GM23338 (cell line): ENCODE measurements at regions not wholly inside any gene's neighbourhood (a gene's known extent, or its start where the extent isn't known, plus 50 kb on each side); places are given as distances from the start of the nearest gene placed in this dataset.

Source experiments
- ATAC-seq: fragments of 200-7000 bp; cut with Tn5 transposase; 3 replicates; pipeline ENCODE4 v1.9.1; 2020
- DNase-seq: peaks from one replicate; pipeline ENCODE4 v3.0.0-alpha.2; 2015; ENCODE audit warnings: low spot score
- H2AFZ ChIP-seq: fragments of 200-600 bp; sonication (generic); 2 replicates; pipeline ENCODE4 v1.8.0; 2016; ENCODE audit warnings: antibody characterized with exemption, mild to moderate bottlenecking, moderate library complexity
- H3F3A ChIP-seq: fragments of 200-600 bp; sonication (generic); replicated peaks from 2 replicates; pipeline ENCODE4 v1.8.0; 2017; ENCODE audit warnings: antibody characterized with exemption, mixed run types, low read depth
- H3K27ac ChIP-seq: fragments of 200-600 bp; sonication (generic); 2 replicates; pipeline ENCODE4 v1.6.1; 2016; ENCODE audit warnings: low read depth
- H3K27me3 ChIP-seq: fragments of 200-600 bp; sonication (generic); 2 replicates; pipeline ENCODE4 v1.8.0; 2016; ENCODE audit warnings: mild to moderate bottlenecking, mixed run types, moderate library complexity; ENCODE audit not compliant: insufficient read depth
- H3K36me3 ChIP-seq: fragments of 200-600 bp; sonication (generic); 2 replicates; pipeline ENCODE4 v1.8.0; 2016; ENCODE audit warnings: mild to moderate bottlenecking; ENCODE audit not compliant: insufficient read depth
- H3K4me1 ChIP-seq: fragments of 200-600 bp; sonication (generic); 2 replicates; pipeline ENCODE4 v1.8.0; 2016; ENCODE audit warnings: mild to moderate bottlenecking, moderate library complexity; ENCODE audit not compliant: insufficient read depth
- H3K4me2 ChIP-seq: fragments of 200-600 bp; sonication (generic); 2 replicates; pipeline ENCODE4 v1.7.1; 2017; ENCODE audit warnings: mixed run types
- H3K4me3 ChIP-seq: fragments of 200-600 bp; sonication (generic); 2 replicates; pipeline ENCODE4 v1.6.1; 2016; ENCODE audit warnings: mixed run types
- H3K79me2 ChIP-seq: fragments of 200-600 bp; sonication (generic); replicated peaks from 2 replicates; pipeline ENCODE4 v1.8.0; 2017; ENCODE audit warnings: mild to moderate bottlenecking; ENCODE audit not compliant: insufficient read depth
- H3K9me2 ChIP-seq: fragments of 200-600 bp; sonication (generic); 2 replicates; pipeline ENCODE4 v1.8.0; 2017; ENCODE audit not compliant: insufficient read depth
- H4K20me1 ChIP-seq: fragments of 200-600 bp; sonication (generic); replicated peaks from 2 replicates; pipeline ENCODE4 v1.8.0; 2017; ENCODE audit warnings: mild to moderate bottlenecking; ENCODE audit not compliant: insufficient read depth
- H3K27ac Mint-ChIP-seq: 2 replicates; pipeline ENCODE4 v1.8.0; 2020; ENCODE audit warnings: inconsistent platforms, mild to moderate bottlenecking, moderate library complexity, mixed read lengths
- H3K27me3 Mint-ChIP-seq: 3 replicates; pipeline ENCODE4 v1.8.0; 2022; ENCODE audit warnings: low read depth, mild to moderate bottlenecking, moderate library complexity, mixed read lengths, inconsistent platforms; ENCODE audit not compliant: insufficient read depth, poor library complexity
- H3K36me3 Mint-ChIP-seq: 3 replicates; pipeline ENCODE4 v1.8.0; 2021; ENCODE audit warnings: low read depth, mild to moderate bottlenecking, inconsistent platforms, moderate library complexity, mixed read lengths
- H3K4me1 Mint-ChIP-seq: 3 replicates; pipeline ENCODE4 v1.8.0; 2020; ENCODE audit warnings: mild to moderate bottlenecking, inconsistent platforms, mixed read lengths
- H3K4me3 Mint-ChIP-seq: 3 replicates; pipeline ENCODE4 v1.8.0; 2021; ENCODE audit warnings: moderate library complexity, mild to moderate bottlenecking, inconsistent platforms, mixed read lengths
- H3K9me3 Mint-ChIP-seq: 3 replicates; pipeline ENCODE4 v1.8.0; 2020; ENCODE audit warnings: moderate library complexity, mild to moderate bottlenecking, inconsistent platforms, mixed read lengths
- CREB1 ChIP-seq: fragments of 250-450 bp; sonication (Bioruptor Pico); IDR thresholded peaks from 2 replicates; pipeline ENCODE4 v1.5.0; 2020; ENCODE audit warnings: low read depth, mild to moderate bottlenecking, moderate library complexity
- CTCF ChIP-seq, 2 experiments: fragments of 200-600 bp in 1 of 2; sonication (generic) in 1 of 2; conservative IDR thresholded peaks; 2 replicates each; pipeline versions ENCODE4 v1.5.1 to v1.6.1; 2016 to 2017; ENCODE audit warnings: antibody characterized with exemption in 2 of 2, low read depth in 2 of 2, mild to moderate bottlenecking in 2 of 2, moderate library complexity in 1 of 2
- EZH2 ChIP-seq: fragments of 200-600 bp; sonication (generic); IDR thresholded peaks from one replicate; pipeline ENCODE4 v1.8.0; 2017; ENCODE audit warnings: antibody characterized with exemption, mild to moderate bottlenecking, low read depth; ENCODE audit not compliant: unreplicated experiment
- EZH2phosphoT487 ChIP-seq: fragments of 200-600 bp; sonication (generic); IDR thresholded peaks from one replicate; pipeline ENCODE4 v1.8.1; 2018; ENCODE audit warnings: antibody characterized with exemption; ENCODE audit not compliant: unreplicated experiment
- JUNB ChIP-seq: IDR thresholded peaks from one replicate; pipeline ENCODE4 v1.6.1; 2016; ENCODE audit warnings: antibody characterized with exemption; ENCODE audit not compliant: unreplicated experiment
- POLR2AphosphoS5 ChIP-seq: IDR thresholded peaks from 2 replicates; pipeline ENCODE4 v1.6.1; 2016; ENCODE audit warnings: antibody characterized with exemption, low read depth
- STAT1 ChIP-seq: IDR thresholded peaks from one replicate; pipeline ENCODE4 v1.6.1; 2016; ENCODE audit warnings: antibody characterized with exemption; ENCODE audit not compliant: unreplicated experiment
- ZNF114 ChIP-seq: fragments of 250-450 bp; sonication (Bioruptor Pico); IDR thresholded peaks from 2 replicates; pipeline ENCODE4 v1.5.0; 2020; ENCODE audit warnings: mild to moderate bottlenecking, moderate library complexity
- ZNF331 ChIP-seq: fragments of 250-450 bp; sonication (Bioruptor Pico); IDR thresholded peaks from 2 replicates; pipeline ENCODE4 v1.5.0; 2020; ENCODE audit warnings: low read depth, mild to moderate bottlenecking, moderate library complexity
- TF ChIP-seq, protein P1 (sequence below): IDR thresholded peaks from one replicate; pipeline ENCODE4 v1.6.1; 2018; ENCODE audit warnings: antibody characterized with exemption; ENCODE audit not compliant: unreplicated experiment
- TF ChIP-seq, protein P2 (sequence below): IDR thresholded peaks from 2 replicates; pipeline ENCODE4 v1.6.1; 2016; ENCODE audit warnings: antibody characterized with exemption

DNA sequence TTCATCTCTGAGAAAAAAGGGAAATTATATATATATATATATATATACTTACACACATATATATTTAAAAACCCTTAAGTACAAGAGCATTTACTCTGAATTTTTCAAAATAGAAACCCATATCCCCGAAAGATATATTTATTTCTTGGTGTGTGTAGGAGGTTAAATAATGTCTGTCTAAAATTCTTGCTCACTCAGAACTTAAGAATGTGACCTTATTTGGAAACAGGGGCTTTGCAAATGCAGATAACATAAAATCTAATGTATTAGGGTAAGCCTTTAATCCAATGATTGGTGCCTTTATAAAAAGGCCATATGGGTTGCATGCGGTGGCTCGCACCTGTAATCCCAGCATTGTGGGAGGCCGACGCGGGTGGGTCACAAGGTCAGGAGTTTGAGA is 517.3 kb upstream of the TLE4 start:
- ATAC-seq (no peak), DNase-seq (no peak)

More for the DNA sequence above, 517.3 kb upstream of the TLE4 start:
- Histone ChIP-seq H3K4me3 (no peak overlapping the region), H3K36me3 (peaks cover under 1% of the 10 kb centered on the region; the same call in 1 of the 2 replicates), H3K9me2 (0 out of 2 replicates have a peak, but pooled peaks cover 6% of the 10 kb centered on the region), H3K27me3 (no peaks in the 10 kb centered on the region), H3K4me1 (no peaks in the 10 kb centered on the region), H2AFZ (no peak overlapping the region), H3K4me2 (no peak overlapping the region), H3K79me2 (no peaks in the 10 kb centered on the region), H3F3A (no peaks in the 10 kb centered on the region), H3K27ac (no peak overlapping the region), H4K20me1 (no peaks in the 10 kb centered on the region)
- H3K27ac Mint-ChIP-seq: no peak overlapping the region
- H3K9me3 Mint-ChIP-seq: no peaks in the 10 kb centered on the region
- H3K36me3 Mint-ChIP-seq: no peaks in the 10 kb centered on the region
- no peaks in the 10 kb centered on the region for H3K4me1 Mint-ChIP-seq
- H3K4me3 Mint-ChIP-seq: no peak overlapping the region
- TF ChIP-seq EZH2: no peak
- no peak for TF ChIP-seq CREB1 (CRISPR knock-in tag)
- TF ChIP-seq POLR2AphosphoS5: no peak
- TF ChIP-seq, protein P1, sequence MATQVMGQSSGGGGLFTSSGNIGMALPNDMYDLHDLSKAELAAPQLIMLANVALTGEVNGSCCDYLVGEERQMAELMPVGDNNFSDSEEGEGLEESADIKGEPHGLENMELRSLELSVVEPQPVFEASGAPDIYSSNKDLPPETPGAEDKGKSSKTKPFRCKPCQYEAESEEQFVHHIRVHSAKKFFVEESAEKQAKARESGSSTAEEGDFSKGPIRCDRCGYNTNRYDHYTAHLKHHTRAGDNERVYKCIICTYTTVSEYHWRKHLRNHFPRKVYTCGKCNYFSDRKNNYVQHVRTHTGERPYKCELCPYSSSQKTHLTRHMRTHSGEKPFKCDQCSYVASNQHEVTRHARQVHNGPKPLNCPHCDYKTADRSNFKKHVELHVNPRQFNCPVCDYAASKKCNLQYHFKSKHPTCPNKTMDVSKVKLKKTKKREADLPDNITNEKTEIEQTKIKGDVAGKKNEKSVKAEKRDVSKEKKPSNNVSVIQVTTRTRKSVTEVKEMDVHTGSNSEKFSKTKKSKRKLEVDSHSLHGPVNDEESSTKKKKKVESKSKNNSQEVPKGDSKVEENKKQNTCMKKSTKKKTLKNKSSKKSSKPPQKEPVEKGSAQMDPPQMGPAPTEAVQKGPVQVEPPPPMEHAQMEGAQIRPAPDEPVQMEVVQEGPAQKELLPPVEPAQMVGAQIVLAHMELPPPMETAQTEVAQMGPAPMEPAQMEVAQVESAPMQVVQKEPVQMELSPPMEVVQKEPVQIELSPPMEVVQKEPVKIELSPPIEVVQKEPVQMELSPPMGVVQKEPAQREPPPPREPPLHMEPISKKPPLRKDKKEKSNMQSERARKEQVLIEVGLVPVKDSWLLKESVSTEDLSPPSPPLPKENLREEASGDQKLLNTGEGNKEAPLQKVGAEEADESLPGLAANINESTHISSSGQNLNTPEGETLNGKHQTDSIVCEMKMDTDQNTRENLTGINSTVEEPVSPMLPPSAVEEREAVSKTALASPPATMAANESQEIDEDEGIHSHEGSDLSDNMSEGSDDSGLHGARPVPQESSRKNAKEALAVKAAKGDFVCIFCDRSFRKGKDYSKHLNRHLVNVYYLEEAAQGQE: no peak
- TF ChIP-seq STAT1: no peak
- TF ChIP-seq EZH2phosphoT487: no peak
- no peak for TF ChIP-seq ZNF114
- TF ChIP-seq, protein P2, sequence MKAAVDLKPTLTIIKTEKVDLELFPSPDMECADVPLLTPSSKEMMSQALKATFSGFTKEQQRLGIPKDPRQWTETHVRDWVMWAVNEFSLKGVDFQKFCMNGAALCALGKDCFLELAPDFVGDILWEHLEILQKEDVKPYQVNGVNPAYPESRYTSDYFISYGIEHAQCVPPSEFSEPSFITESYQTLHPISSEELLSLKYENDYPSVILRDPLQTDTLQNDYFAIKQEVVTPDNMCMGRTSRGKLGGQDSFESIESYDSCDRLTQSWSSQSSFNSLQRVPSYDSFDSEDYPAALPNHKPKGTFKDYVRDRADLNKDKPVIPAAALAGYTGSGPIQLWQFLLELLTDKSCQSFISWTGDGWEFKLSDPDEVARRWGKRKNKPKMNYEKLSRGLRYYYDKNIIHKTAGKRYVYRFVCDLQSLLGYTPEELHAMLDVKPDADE: no peak
- no peak for TF ChIP-seq CTCF (conservative IDR thresholded peaks at IDR 0.05; ENCODE audit: low read depth in 2 of 2)
- TF ChIP-seq JUNB: no peak
- TF ChIP-seq ZNF331 (CRISPR knock-in tag): no peak
- no peaks in the 10 kb centered on the region for H3K27me3 Mint-ChIP-seq
